ENCODE measurements at regions not wholly inside any gene's neighbourhood (a gene's known extent, or its start where the extent isn't known, plus 50 kb on each side); places are given as distances from the start of the nearest gene placed in this dataset.

DNA sequence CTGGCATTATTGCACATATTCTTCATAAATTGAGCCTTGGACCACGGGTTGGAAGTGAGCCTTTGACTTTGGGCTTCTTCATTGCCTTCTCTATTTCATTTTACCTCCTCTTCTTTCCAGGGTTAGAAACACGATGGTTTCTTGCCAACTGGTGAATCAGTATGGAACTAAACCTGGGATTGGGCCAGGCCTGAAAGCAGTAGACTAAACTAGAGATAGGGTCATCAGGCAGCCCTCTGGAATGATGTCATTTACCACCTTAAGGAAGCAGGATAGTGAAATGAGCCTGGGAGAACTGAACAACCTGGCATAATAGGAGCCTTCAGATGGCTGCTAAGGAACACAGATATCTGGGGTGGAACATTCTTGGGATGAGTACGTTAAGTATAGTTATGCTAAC lies 67.5 kb upstream of the ATP8A1 start:
- TF ChIP-seq, protein P1, sequence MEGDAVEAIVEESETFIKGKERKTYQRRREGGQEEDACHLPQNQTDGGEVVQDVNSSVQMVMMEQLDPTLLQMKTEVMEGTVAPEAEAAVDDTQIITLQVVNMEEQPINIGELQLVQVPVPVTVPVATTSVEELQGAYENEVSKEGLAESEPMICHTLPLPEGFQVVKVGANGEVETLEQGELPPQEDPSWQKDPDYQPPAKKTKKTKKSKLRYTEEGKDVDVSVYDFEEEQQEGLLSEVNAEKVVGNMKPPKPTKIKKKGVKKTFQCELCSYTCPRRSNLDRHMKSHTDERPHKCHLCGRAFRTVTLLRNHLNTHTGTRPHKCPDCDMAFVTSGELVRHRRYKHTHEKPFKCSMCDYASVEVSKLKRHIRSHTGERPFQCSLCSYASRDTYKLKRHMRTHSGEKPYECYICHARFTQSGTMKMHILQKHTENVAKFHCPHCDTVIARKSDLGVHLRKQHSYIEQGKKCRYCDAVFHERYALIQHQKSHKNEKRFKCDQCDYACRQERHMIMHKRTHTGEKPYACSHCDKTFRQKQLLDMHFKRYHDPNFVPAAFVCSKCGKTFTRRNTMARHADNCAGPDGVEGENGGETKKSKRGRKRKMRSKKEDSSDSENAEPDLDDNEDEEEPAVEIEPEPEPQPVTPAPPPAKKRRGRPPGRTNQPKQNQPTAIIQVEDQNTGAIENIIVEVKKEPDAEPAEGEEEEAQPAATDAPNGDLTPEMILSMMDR (IDR thresholded peaks at IDR 0.05), result no peak
- TF ChIP-seq ZFX (IDR thresholded peaks at IDR 0.05; ENCODE audit: borderline replicate concordance), result no peak

Measured in 22Rv1 (cell line).